Astrocyte of the cerebellum (primary cell): ENCODE measurements at regions not wholly inside any gene's neighbourhood (a gene's known extent, or its start where the extent isn't known, plus 50 kb on each side); places are given as distances from the start of the nearest gene placed in this dataset.
"Not testable (repeated sequence)": the region's sequence is repeated elsewhere in the genome, so short reads cannot be mapped to it uniquely, and the experiment has no call there.

Experiments used
- DNase-seq: peaks from one replicate; pipeline ENCODE4 v3.0.0-alpha.2; 2011; ENCODE audit warnings: low read depth
- H3K4me3 ChIP-seq: 2 replicates; pipeline ENCODE4 v1.5.1; 2011; ENCODE audit warnings: mild to moderate bottlenecking, low read depth, low read length, moderate library complexity
- in situ Hi-C: cut with HindIII; loops from 2 replicates; pipeline ENCODE4 v1.10.0; 2017; ENCODE audit warnings: low sequenced_read_pairs
- TF ChIP-seq, protein P1 (sequence below): IDR thresholded peaks from 2 replicates; pipeline ENCODE4 v1.5.1; 2012; ENCODE audit warnings: low read length, low read depth, moderate library complexity, mild to moderate bottlenecking; ENCODE audit errors: missing control alignments

DNA sequence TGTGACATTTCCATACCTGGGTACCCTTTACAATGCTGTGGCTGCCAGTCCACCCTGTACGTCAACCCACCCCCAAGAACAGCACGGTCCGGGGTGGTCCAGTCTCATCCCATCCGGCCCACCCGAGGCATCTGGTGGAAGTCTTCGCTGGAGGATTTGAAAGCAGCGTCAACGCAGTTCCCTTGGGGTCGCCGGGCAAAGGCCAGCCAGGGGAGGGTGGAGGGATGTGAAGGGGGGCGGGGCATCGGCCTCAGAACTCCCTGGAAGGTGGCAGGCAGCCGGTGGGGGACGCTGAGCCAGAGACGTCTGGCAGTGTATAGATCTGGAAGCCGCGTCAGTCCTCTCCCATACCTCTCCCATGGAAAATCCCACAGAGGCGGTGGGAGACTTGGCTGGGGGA is 1944.0 kb upstream of the DEFB115 start:
- TF ChIP-seq, protein P1, sequence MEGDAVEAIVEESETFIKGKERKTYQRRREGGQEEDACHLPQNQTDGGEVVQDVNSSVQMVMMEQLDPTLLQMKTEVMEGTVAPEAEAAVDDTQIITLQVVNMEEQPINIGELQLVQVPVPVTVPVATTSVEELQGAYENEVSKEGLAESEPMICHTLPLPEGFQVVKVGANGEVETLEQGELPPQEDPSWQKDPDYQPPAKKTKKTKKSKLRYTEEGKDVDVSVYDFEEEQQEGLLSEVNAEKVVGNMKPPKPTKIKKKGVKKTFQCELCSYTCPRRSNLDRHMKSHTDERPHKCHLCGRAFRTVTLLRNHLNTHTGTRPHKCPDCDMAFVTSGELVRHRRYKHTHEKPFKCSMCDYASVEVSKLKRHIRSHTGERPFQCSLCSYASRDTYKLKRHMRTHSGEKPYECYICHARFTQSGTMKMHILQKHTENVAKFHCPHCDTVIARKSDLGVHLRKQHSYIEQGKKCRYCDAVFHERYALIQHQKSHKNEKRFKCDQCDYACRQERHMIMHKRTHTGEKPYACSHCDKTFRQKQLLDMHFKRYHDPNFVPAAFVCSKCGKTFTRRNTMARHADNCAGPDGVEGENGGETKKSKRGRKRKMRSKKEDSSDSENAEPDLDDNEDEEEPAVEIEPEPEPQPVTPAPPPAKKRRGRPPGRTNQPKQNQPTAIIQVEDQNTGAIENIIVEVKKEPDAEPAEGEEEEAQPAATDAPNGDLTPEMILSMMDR: no peak
- in situ Hi-C loops: no loop called here
- H3K4me3 ChIP-seq: no peak overlapping the region
- no peak for DNase-seq

DNA sequence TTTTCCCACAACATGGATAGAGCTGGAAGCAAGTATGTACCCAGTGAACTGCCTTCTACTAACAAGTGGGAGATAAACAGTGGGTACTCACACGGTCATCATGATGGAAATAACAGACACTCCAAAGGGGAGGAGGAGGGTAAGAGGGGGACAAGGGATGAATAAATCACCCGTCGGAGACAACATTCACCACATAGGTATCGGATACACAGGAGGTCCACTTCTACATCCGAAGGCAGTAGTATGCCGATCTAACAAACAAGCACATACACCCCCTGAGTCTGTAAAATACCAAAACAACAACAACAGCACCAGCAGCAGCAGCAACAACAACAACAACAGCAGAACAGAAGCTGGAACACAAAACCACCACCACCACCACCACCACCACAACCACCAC is 1943.2 kb upstream of the DEFB115 start:
- TF ChIP-seq, protein P1: no peak
- DNase-seq: no peak
- no peak overlapping the region for H3K4me3 ChIP-seq
- in situ Hi-C loops: no loop called here

DNA sequence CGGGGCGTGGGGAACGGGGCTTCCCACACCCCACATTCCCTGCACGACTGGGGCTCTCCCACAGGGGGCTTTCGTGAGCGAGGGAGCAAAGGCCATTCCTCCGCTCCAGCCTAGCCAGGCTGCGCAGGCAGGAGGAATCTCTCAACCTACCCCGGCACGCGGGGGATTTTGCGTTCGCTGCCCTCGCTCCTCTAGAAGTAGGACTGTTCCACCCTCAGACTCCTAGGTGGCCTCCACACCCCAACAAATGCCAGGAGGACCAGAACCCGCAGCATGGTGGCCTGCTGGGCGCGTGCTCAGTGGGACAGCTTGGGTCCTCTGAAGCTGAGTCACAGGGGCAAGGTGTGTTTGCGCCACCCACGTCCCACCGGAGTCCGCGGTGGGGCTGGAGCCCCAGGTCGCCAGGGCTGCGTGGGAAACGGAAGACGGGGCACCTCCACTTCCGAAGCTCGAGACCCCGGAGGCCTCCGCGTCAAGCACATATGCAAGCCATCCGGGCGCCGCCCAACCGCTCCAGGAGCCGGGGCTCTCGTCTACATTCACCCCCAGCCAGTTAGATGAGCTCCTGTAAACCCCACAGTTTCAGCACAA is 1938.5 kb upstream of the DEFB115 start:
- TF ChIP-seq, protein P1: no peak
- in situ Hi-C loops: no loop called here
- no peak overlapping the region for H3K4me3 ChIP-seq
- no peak for DNase-seq

DNA sequence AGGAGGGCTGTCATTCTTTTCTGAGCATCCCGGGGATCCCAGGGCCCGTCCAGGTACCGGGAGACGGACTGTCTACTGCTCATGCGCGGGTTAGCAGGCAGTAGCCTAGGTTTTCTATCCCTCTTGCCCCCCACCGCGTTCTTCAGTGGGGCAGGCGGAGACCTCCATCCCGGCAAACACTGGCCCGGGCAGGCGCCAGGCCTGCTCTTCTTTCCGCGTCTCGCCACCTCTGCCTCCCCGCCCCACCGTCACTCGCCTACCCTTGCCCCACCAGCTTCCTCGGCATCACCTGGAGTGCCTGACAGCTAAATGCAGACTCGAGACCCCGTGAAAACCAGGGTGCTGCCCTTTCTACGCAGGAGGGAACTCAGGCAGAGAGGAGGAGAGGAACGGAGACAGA is 1937.7 kb upstream of the DEFB115 start:
- H3K4me3 ChIP-seq: no peak overlapping the region
- DNase-seq: no peak
- TF ChIP-seq, protein P1: no peak
- in situ Hi-C loops: no loop called here

DNA sequence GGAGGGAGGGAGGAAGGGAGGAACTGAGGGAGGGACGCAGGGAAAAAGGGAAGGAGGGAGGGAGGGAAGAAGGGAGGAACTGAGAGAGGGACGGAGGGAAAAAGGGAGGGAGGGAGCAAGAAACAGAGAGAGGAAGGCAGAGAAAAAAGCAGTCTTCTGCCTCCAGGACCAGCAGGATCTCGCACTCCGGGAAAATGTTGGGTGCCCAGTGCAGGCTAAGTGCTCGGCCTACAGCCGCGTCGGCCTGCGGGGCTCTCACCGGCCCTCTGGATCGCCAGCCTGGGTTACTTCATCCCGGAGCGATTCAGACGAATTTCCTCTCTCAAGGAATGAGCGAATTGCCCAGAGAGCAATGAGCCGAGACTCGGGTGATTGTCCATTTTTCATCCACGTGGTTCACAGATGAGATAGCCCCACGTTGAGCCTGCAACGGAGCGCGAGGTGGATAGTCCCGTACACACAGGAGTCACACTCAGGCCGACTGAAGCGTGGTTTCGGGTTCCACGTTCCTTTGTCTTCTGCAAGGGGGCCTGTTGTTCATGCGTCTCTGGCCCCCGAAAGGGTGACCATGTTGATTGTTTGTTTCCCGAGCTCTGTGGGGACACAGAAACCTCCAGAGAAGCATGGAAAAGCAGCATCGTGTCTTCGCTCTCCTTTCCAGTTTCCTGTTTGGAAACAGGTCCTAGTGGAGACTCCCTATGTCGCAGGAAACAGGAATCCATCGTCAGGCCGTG is 1937.1 kb upstream of the DEFB115 start:
- in situ Hi-C loops, H3K4me3 ChIP-seq, DNase-seq: not testable (repeated sequence)

DNA sequence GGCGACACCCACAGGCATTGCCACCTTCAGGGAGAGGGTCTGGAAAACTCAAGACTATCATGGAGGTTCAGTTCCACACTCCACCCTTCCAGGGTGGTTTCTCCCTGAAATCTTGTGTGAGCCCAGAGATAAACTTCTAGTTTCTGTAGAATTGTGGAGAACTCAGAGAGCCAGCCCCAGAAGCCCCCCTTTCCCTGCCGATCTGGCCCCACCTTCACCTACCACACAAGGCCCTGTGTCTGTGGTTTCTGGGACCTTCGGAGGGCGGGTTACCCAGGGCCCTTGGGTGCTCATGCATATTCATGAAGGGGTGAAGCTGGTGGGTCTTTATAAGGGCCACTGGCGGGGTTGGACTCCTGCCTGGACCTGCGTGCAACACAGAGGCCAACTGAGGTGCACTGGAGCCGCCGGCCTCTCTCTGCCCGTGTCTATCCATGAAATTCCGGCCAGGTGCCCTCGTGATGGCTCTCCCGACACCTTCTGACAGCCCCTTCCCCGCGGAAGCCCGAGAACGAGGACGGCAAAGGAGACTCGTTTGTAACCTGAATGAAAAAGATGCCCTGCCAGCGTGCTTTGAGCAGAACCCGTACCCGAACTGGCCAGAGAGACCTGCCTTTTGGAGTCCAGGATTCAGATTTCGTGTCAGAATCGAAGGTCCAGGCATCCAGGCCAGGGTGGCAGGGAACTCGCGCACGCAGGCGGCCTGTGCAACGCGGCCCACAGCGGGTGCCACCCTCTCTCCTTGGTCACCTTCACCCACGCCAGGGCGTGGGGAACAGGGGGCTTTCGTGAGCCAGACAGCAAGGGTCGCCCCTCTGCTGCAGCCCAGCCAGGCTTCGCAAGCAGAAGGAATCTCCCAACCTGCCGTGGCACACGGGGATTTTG is 1933.6 kb upstream of the DEFB115 start:
- in situ Hi-C loops, DNase-seq, H3K4me3 ChIP-seq: not testable (repeated sequence)

DNA sequence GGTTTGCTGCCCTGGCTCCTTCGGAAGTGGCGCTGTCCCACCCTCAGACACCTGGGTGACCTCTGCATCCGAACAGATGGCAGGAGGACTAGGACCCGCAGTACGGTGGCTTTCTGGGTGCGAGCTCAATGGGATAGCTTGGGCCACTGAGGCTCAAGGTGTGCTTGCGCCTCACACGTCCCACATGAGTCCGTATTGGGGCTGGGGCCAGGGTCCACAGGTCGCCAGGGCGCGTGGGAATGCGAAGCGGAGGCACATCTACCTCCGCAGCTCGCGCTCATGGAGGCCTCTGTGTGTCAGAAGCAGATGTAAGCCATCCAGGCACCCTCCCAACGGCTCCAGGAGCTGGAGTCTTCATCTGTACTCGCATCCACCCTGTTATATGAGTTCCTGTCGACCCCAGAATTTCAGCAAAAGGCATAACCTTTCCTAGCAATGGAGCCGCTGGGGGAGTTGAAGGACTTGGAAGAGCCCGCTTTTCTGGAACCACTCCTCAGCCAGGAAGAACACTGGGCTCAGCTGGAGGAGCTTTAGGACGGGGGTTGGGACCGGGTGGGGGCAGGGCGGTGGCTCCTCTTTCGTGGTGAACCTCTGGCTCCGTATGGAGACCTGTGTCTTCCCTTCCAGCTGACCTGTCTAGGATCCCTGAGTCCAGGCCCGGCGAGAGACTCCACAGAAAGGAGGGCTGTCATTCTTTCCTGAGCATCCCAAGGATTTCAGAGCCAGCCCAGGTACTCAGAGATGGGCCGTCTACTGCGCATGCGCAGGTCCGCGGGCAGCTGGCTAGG is 1932.8 kb upstream of the DEFB115 start:
- H3K4me3 ChIP-seq, DNase-seq, in situ Hi-C loops: not testable (repeated sequence)
